Prostate gland (tissue), 2 donors: ENCODE measurements at regions not wholly inside any gene's neighbourhood (a gene's known extent, or its start where the extent isn't known, plus 50 kb on each side); places are given as distances from the start of the nearest gene placed in this dataset.

ENCODE experiments used
- DNase-seq: peaks from one replicate; pipeline ENCODE4 v3.0.0-alpha.2; 2019; ENCODE audit warnings: low spot score
- H3K27ac ChIP-seq, 2 donors: fragments of 200-600 bp; sonication (generic); 2 replicates each; pipeline ENCODE4 v1.5.1; 2017 to 2019
- H3K27me3 ChIP-seq: fragments of 200-600 bp; sonication (generic); replicated peaks from 2 replicates; pipeline ENCODE4 v1.5.1; 2019; ENCODE audit not compliant: insufficient read depth
- H3K36me3 ChIP-seq, 2 donors: fragments of 200-600 bp; sonication (generic); 1 replicate in 1 of 2; 2 replicates in 1 of 2; pipeline versions ENCODE4 v1.5.1 to v1.8.1; 2017 to 2019
- H3K4me1 ChIP-seq: fragments of 200-600 bp; sonication (generic); replicated peaks from 2 replicates; pipeline ENCODE4 v1.5.1; 2019
- H3K4me3 ChIP-seq, 2 donors: fragments of 200-600 bp; sonication (generic); 2 replicates each; pipeline ENCODE4 v1.5.1; 2017 to 2019
- H3K9me3 ChIP-seq: fragments of 200-600 bp; sonication (generic); 2 replicates; pipeline ENCODE4 v1.5.1; 2017
- POLR2A ChIP-seq: fragments of 450-650 bp; IDR thresholded peaks from one replicate; pipeline ENCODE4 v1.6.1; 2016; ENCODE audit warnings: antibody characterized with exemption, mild to moderate bottlenecking
- POLR2AphosphoS5 ChIP-seq: sonication (generic); formaldehyde crosslinking; IDR thresholded peaks from one replicate; pipeline ENCODE4 v1.6.1; 2017; ENCODE audit warnings: antibody characterized with exemption
- WGBS: methylation state at CpG from one replicate; pipeline ENCODE4 v1.1.5; 2018; 5-methylcytosine and 5-hydroxymethylcytosine counted together
- intact Hi-C: fragments of 100-400 bp; cut with DNase I; formaldehyde crosslinking; loops from one replicate; pipeline ENCODE4 v1.14.2; 2022
- TF ChIP-seq, protein P1 (sequence below), 4 experiments: fragments of 200-600 bp in 2 of 4; fragments of 450-650 bp in 2 of 4; sonication (generic) in 2 of 4; IDR thresholded peaks; 1 replicate in 3 of 4; 2 replicates in 1 of 4; pipeline ENCODE4 v1.5.1; 2016 to 2019; ENCODE audit warnings: antibody characterized with exemption in 4 of 4, mild to moderate bottlenecking in 2 of 4, moderate library complexity in 2 of 4

DNA sequence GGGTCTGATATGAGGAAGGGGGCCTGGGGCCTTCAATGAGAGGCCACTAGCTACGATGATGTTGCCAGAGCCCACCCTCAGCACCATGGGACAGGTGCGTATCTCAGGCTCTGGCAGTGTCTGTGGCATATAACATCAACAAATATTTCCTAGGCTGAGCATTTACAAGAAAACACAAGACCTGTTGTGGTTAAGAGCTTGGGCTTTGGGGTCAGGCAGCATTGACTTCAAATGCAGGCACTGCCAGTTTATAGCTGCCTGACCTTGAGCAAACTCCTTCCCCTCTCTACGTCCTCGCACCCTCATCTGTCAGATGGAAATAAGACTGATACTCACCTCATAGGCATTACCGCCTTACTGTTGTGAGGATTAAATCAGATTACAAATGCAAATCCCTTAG is 156.0 kb downstream of the KATNAL1 start:
- DNase-seq: no peak
- H3K9me3 ChIP-seq: no peaks in the 10 kb centered on the region
- H3K4me3 ChIP-seq: no peak overlapping the region
- TF ChIP-seq, protein P1, sequence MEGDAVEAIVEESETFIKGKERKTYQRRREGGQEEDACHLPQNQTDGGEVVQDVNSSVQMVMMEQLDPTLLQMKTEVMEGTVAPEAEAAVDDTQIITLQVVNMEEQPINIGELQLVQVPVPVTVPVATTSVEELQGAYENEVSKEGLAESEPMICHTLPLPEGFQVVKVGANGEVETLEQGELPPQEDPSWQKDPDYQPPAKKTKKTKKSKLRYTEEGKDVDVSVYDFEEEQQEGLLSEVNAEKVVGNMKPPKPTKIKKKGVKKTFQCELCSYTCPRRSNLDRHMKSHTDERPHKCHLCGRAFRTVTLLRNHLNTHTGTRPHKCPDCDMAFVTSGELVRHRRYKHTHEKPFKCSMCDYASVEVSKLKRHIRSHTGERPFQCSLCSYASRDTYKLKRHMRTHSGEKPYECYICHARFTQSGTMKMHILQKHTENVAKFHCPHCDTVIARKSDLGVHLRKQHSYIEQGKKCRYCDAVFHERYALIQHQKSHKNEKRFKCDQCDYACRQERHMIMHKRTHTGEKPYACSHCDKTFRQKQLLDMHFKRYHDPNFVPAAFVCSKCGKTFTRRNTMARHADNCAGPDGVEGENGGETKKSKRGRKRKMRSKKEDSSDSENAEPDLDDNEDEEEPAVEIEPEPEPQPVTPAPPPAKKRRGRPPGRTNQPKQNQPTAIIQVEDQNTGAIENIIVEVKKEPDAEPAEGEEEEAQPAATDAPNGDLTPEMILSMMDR (IDR thresholded peaks at IDR 0.05): no peak
- TF ChIP-seq POLR2A (no peak), POLR2AphosphoS5 (no peak)
- no peaks in the 10 kb centered on the region for H3K4me1 ChIP-seq
- no peak overlapping the region for H3K27ac ChIP-seq
- intact Hi-C loops: no loop called here
- H3K36me3 ChIP-seq: no peaks in the 10 kb centered on the region
- WGBS: 83% methylated on average over 5 of the region's 5 CpGs
- no peaks in the 10 kb centered on the region for H3K27me3 ChIP-seq

DNA sequence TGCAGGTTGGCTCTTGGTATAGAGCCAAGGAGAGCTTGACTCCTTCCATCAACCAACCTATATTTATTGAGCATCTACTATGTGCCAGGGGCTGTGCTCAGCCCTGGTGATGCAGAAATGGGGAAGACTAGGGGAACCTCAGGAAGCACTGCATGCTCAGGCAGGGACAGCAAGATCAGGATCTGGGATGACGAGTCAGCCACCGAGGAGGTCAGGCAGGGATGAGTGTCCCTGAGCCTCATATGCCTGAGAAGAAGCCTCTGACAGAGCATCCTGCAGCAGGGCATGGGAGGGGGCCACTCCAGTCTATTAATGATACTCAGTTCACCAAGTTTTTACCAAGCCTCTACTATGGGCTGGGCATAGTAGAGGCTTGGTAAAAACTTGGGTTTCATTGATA is 158.1 kb downstream of the KATNAL1 start:
- TF ChIP-seq, protein P1 (IDR thresholded peaks at IDR 0.05): no peak
- no peak for TF ChIP-seq POLR2AphosphoS5
- no peak for TF ChIP-seq POLR2A
- H3K27me3 ChIP-seq: no peaks in the 10 kb centered on the region
- intact Hi-C loops: no loop called here
- no peak for DNase-seq
- H3K9me3 ChIP-seq: no peaks in the 10 kb centered on the region
- 93% methylated on average over 2 of the region's 2 CpGs for WGBS
- no peaks in the 10 kb centered on the region for H3K4me1 ChIP-seq
- no peak overlapping the region for H3K4me3 ChIP-seq
- no peak overlapping the region for H3K27ac ChIP-seq
- H3K36me3 ChIP-seq: no peaks in the 10 kb centered on the region

DNA sequence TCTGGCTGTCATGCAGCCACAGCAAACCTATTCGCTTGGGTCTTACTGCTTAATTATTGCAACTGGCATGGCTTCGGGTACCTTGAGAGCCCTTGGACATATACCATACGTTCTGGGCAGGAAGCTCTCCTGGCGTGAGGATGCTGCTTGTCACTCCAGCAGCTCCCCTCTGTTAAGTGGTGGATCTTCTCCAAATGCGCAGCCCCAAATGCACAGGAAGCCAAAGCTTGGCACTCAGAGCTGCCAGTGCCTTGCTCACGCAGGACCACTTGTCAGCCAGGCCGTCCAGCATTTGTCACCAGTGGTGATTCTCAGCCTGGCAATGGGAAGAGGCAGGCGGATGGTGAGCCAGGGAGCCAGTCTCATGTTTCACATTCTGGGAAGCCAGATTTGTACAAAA is 158.6 kb downstream of the KATNAL1 start:
- Histone ChIP-seq H3K4me1 (no peaks in the 10 kb centered on the region), H3K27me3 (no peaks in the 10 kb centered on the region), H3K9me3 (no peaks in the 10 kb centered on the region), H3K36me3 (no peaks in the 10 kb centered on the region), H3K4me3 (no peak overlapping the region), H3K27ac (no peak overlapping the region)
- intact Hi-C loops: no loop called here
- 86% methylated on average over 8 of the region's 8 CpGs for WGBS
- DNase-seq: no peak
- TF ChIP-seq POLR2AphosphoS5 (no peak), POLR2A (no peak)
- TF ChIP-seq, protein P1 (IDR thresholded peaks at IDR 0.05): no peak

DNA sequence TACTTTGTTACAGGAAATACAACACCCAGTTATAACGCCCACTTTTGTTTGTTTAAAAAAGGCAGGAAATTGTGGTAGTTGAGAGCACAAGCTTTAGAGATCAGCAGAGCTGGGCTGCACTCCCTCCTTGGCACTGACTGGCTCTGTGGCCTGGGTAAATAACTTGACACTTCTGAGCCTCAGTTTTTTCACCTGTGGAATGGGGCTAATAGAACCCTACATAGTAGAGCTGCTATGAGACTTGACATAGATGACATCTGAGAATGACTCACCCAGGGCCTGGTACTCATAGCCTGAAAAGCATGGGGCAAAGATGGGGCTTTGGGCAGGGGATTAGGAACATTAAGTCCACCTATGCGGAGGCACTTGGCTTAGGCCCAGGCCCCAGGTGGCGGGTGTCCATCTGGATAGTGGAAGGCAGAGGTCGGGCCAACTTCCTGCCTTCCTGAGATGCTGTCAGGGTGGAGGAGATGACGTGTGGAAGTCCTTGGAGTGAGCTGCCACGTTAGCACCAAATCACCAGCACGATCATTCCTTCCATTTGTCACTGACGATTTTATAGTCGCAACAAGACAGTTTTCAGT is 159.1 kb downstream of the KATNAL1 start:
- H3K9me3 ChIP-seq: no peaks in the 10 kb centered on the region
- no peak overlapping the region for H3K4me3 ChIP-seq
- no peaks in the 10 kb centered on the region for H3K36me3 ChIP-seq
- DNase-seq: no peak
- intact Hi-C loops: no loop called here
- TF ChIP-seq POLR2AphosphoS5 (no peak), POLR2A (no peak)
- TF ChIP-seq, protein P1 (IDR thresholded peaks at IDR 0.05): no peak
- no peaks in the 10 kb centered on the region for H3K27me3 ChIP-seq
- WGBS: 83% methylated on average over 9 of the region's 9 CpGs
- no peak overlapping the region for H3K27ac ChIP-seq
- no peaks in the 10 kb centered on the region for H3K4me1 ChIP-seq

DNA sequence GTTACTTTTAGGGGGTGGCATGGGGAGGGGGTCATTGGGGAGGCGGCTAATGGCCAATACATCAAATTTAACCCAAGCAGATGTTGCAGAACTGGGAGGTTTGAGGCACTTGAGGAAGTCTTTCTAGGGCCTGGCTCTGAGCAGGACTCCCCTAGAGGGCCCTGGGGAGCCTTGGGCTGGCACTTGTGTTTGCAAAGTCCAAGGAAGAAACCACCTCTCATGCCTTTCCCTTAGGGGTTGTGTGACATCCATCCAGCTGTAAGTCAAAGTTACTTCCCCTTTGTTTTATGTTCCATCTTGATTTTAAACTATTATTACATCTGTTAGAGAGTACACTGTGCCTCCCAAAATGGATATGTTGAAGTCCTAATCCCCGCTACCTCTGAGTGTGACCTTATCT is 159.9 kb downstream of the KATNAL1 start:
- H3K27ac ChIP-seq: no peak overlapping the region
- H3K9me3 ChIP-seq: no peaks in the 10 kb centered on the region
- H3K36me3 ChIP-seq: no peaks in the 10 kb centered on the region
- no peak for TF ChIP-seq POLR2AphosphoS5
- TF ChIP-seq, protein P1 (IDR thresholded peaks at IDR 0.05): no peak
- TF ChIP-seq POLR2A: no peak
- H3K27me3 ChIP-seq: no peaks in the 10 kb centered on the region
- intact Hi-C loops: no loop called here
- no peaks in the 10 kb centered on the region for H3K4me1 ChIP-seq
- DNase-seq: no peak
- WGBS: 100% methylated on average over 2 of the region's 2 CpGs
- no peak overlapping the region for H3K4me3 ChIP-seq
